ENCODE measurements at regions not wholly inside any gene's neighbourhood (a gene's known extent, or its start where the extent isn't known, plus 50 kb on each side); places are given as distances from the start of the nearest gene placed in this dataset.

DNA sequence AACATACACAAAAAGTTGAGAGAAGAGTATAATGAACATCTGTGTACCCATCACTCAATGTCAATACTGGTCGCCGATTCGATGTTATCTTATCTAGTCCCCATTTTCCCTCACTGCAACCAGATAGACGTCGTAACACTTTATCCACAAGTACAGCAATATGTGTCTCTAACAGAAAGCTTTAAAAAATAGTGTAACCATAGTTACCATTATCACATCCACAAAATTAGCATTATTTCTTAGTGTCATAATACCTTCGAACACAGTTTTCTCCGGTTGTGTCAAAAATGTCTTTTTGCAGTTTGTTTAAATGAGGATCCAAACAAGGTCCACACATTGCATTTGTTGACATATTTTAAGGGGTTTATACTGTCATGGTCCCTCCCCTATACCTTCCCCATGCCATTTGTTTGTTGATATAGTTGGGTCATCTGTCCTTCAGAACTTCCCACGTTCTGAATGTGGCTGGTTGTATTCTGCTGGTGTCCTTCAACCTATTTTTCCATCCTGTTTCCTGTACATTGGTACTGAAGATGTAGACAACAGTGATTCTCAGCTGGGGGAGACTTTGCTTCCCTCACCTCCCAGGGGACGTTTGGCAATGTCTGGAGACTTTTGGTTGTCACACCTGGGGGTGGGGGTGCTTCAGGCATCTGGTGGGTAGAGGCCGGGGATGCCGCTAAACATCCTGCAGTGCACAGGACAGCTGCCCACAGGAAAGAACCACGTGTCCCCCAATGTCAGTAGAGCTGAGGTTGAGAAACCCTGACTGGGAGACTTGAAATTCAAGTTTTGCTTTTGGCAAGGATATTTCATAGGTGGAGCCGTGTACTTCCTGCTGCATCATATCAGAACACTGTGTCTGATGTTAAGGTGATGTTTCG, 72.7 kb upstream of the SPRED2 start:
- intact Hi-C loops (cut with micrococcal nuclease): no loop called here
- H3K27me3 Mint-ChIP-seq: no peaks in the 10 kb centered on the region
- no peak overlapping the region for H3K4me3 ChIP-seq (ENCODE audit: control extremely low read depth in 1 of 5, extremely low read depth in 1 of 5, insufficient read depth in 1 of 5, low read depth in 2 of 5, low read length in 4 of 5)
- peaks cover 5% of the 10 kb centered on the region for H3K4me1 Mint-ChIP-seq
- 55% methylated on average over 3 of the region's 14 CpGs for WGBS (ENCODE audit: insufficient coverage)
- no peak overlapping the region for H2AFZ ChIP-seq (ENCODE audit: insufficient read depth, low read depth, low read length, poor library complexity, severe bottlenecking)
- peaks cover 0 to 3% (median 0%) of the 10 kb centered on the region in 4 experiments for H3K27me3 ChIP-seq (replicated peaks in 1 of 4; ENCODE audit: control extremely low read depth in 1 of 4, control insufficient read depth in 3 of 4, insufficient read depth in 4 of 4, low read length in 3 of 4)
- H3K4me3 Mint-ChIP-seq: no peak overlapping the region
- no peak overlapping the region for H3K27ac Mint-ChIP-seq
- H3K36me3 ChIP-seq (replicated peaks in 1 of 2; ENCODE audit: control extremely low read depth in 1 of 2, control insufficient read depth in 1 of 2, extremely low read depth in 1 of 2, insufficient read depth in 2 of 2, low read length in 1 of 2): no peaks in the 10 kb centered on the region
- TF ChIP-seq CTCF (IDR thresholded peaks at IDR 0.05) (no peak), EZH2 (IDR thresholded peaks at IDR 0.05; ENCODE audit: borderline replicate concordance, insufficient read depth, low read depth, low read length, poor library complexity, severe bottlenecking) (no peak)
- ChIA-PET CTCF (no interaction called here), POLR2A (no interaction called here)
- H3K9ac ChIP-seq (ENCODE audit: low read length): no peak overlapping the region
- no peaks in the 10 kb centered on the region for H3K4me1 ChIP-seq (ENCODE audit: control insufficient read depth in 2 of 2, insufficient read depth in 2 of 2, low read length in 2 of 2)
- H3K9me3 Mint-ChIP-seq (ENCODE audit: insufficient read depth): peaks cover 3% of the 10 kb centered on the region
- no peaks in the 10 kb centered on the region for H3K79me2 ChIP-seq (ENCODE audit: control insufficient read depth, insufficient read depth, low read length)
- no peak overlapping the region for H3K27ac ChIP-seq (ENCODE audit: low read length in 2 of 2)
- DNase-seq (no peak), ATAC-seq (ENCODE audit: low read depth) (no peak)
- no peaks in the 10 kb centered on the region for H4K20me1 ChIP-seq (ENCODE audit: control insufficient read depth, insufficient read depth, low read length, poor library complexity, severe bottlenecking)
- H3K9me3 ChIP-seq (ENCODE audit: control extremely low read depth in 1 of 3, control insufficient read depth in 2 of 3, insufficient read depth in 1 of 3, low read length in 2 of 3): peaks cover 0 to 7% (median 1%) of the 10 kb centered on the region in 3 donors
- no peak overlapping the region for H3K4me2 ChIP-seq (replicated peaks; ENCODE audit: low read depth, low read length, poor library complexity, severe bottlenecking)

GRCh38 chr2:65504201-65504600, 71.8 kb upstream of the SPRED2 start:
- ATAC-seq (ENCODE audit: low read depth): no peak
- peaks cover 5% of the 10 kb centered on the region for H3K4me1 Mint-ChIP-seq
- intact Hi-C loops (cut with micrococcal nuclease): no loop called here
- H2AFZ ChIP-seq (ENCODE audit: insufficient read depth, low read depth, low read length, poor library complexity, severe bottlenecking): no peak overlapping the region
- H3K79me2 ChIP-seq (ENCODE audit: control insufficient read depth, insufficient read depth, low read length): no peaks in the 10 kb centered on the region
- DNase-seq: no peak
- H3K27ac ChIP-seq (ENCODE audit: low read length in 2 of 2): no peak overlapping the region
- H3K36me3 ChIP-seq (replicated peaks in 1 of 2; ENCODE audit: control extremely low read depth in 1 of 2, control insufficient read depth in 1 of 2, extremely low read depth in 1 of 2, insufficient read depth in 2 of 2, low read length in 1 of 2): no peaks in the 10 kb centered on the region
- CTCF ChIA-PET: no interaction called here
- H3K9me3 Mint-ChIP-seq (ENCODE audit: insufficient read depth): peaks cover 3% of the 10 kb centered on the region
- no peak overlapping the region for H3K9ac ChIP-seq (ENCODE audit: low read length)
- H3K4me3 Mint-ChIP-seq: no peak overlapping the region
- H3K4me3 ChIP-seq (ENCODE audit: control extremely low read depth in 1 of 5, extremely low read depth in 1 of 5, insufficient read depth in 1 of 5, low read depth in 2 of 5, low read length in 4 of 5): no peak overlapping the region
- H4K20me1 ChIP-seq (ENCODE audit: control insufficient read depth, insufficient read depth, low read length, poor library complexity, severe bottlenecking): no peaks in the 10 kb centered on the region
- H3K27ac Mint-ChIP-seq: no peak overlapping the region
- no peaks in the 10 kb centered on the region for H3K27me3 Mint-ChIP-seq
- no peak overlapping the region for H3K4me2 ChIP-seq (replicated peaks; ENCODE audit: low read depth, low read length, poor library complexity, severe bottlenecking)
- WGBS (ENCODE audit: insufficient coverage): 97% methylated on average over 5 of the region's 6 CpGs
- POLR2A ChIA-PET: no interaction called here
- H3K9me3 ChIP-seq (ENCODE audit: control extremely low read depth in 1 of 3, control insufficient read depth in 2 of 3, insufficient read depth in 1 of 3, low read length in 2 of 3): peaks cover 0 to 7% (median 1%) of the 10 kb centered on the region in 3 donors
- no peak for TF ChIP-seq EZH2 (IDR thresholded peaks at IDR 0.05; ENCODE audit: borderline replicate concordance, insufficient read depth, low read depth, low read length, poor library complexity, severe bottlenecking)
- no peak for TF ChIP-seq CTCF (IDR thresholded peaks at IDR 0.05)
- no peaks in the 10 kb centered on the region for H3K4me1 ChIP-seq (ENCODE audit: control insufficient read depth in 2 of 2, insufficient read depth in 2 of 2, low read length in 2 of 2)
- H3K27me3 ChIP-seq (replicated peaks in 1 of 4; ENCODE audit: control extremely low read depth in 1 of 4, control insufficient read depth in 3 of 4, insufficient read depth in 4 of 4, low read length in 3 of 4): peaks cover 0 to 3% (median 0%) of the 10 kb centered on the region in 4 experiments

Measured in B cell (primary cell).